Esophagus mucosa (tissue), 1 donor: ENCODE measurements at regions not wholly inside any gene's neighbourhood (a gene's known extent, or its start where the extent isn't known, plus 50 kb on each side); places are given as distances from the start of the nearest gene placed in this dataset.

ENCODE experiments used
- ATAC-seq: fragments of 200-7000 bp; cut with Tn5 transposase; one replicate; pipeline ENCODE4 v1.9.1; 2020
- donor health status: DM: yes; HTN: yes; CAD: no.

DNA sequence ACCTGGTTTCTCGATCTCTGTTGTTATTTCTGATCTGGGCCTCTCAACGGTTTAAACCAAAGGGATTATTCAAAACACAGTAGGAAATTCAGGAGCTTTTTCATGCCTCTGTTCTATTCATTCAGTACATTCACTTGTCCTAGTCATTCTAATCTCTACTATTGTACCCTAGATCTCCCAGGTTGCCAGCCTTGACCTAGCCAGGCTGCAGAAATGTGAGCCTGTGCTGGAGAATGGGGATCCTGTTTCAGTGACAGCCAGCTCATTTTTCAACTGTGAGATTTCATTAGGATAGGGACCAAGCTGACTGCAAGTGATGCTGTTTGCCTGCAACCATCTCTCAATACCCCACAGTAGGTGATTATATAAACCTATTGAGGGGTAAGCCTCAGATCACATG lies 186.2 kb downstream of the CMPK2 start:
- no peak for ATAC-seq

DNA sequence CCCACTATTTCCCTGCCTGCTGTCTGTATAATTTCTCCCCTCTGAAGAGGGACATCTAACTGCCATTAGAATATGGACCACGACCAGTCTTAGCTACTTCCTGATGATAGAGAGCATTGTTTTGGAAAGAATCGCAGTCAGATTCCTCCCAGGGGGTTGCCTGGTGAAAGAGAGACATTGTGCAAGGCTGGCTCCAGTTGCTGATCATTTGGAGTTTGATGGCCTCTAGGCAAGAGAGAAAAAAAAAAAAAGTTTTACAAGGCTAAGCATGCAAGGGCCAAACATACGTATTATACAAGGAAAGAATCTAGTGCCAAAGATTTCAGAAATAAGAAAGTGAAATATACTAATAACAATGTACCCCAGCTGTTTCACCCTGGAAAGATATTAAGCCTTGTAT lies 182.2 kb downstream of the CMPK2 start:
- ATAC-seq = no peak

DNA sequence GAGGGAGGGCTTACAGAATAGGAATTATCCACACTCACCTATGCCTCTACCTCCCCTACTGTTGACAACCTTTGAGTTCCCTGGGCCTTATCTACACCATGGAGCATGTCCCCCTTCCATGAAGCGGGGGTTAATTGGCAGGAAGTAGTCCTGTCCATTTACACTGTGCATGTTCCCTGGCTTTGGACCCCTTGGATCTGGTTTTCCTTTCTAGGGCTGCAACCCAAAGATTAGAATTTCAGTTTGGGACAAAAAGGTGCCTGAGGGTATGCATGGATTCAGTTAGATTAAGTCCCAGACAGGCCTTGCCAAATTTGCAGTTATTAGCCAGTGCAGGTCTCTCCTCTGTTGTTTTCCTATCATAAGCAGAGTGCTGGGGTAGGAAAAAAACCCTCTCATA lies 180.3 kb downstream of the CMPK2 start:
- no peak for ATAC-seq

DNA sequence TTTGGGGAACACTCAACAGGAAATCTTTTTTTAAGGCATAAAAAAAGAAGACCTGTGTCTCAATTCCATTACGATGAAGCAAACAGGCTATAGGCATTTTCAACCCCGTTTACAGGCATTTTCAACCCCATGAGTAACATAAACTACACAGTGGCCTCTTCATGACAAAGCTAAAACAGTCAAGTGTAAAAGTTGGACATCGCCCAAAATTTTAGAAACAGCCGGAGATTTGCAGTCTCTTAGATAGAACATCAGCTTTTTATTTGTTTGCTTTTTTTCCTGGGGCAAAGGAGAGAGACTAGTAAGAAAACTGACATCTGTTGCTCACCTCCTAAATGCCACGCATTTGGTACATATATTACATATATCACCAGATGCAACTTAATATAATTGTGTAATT lies 173.7 kb downstream of the CMPK2 start:
- ATAC-seq = no peak

DNA sequence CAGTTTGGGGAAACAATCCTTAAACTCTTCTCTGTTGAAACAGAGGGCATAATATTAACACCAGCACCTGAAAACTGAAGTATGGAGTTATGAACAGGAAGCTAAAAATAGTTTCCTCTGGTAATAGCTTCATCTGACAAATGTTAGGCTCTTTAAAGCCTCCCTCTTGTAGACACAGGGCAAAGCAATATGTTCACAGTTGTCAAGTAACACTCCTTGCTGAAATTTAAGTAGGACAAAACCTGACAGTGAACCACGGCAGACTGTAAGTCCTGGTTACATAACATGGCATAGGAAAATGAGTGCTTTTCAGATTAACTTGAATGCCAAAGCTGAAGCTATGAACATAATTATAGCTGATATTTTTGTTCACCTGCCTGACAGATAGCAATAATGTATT lies 172.9 kb downstream of the CMPK2 start:
- no peak for ATAC-seq

DNA sequence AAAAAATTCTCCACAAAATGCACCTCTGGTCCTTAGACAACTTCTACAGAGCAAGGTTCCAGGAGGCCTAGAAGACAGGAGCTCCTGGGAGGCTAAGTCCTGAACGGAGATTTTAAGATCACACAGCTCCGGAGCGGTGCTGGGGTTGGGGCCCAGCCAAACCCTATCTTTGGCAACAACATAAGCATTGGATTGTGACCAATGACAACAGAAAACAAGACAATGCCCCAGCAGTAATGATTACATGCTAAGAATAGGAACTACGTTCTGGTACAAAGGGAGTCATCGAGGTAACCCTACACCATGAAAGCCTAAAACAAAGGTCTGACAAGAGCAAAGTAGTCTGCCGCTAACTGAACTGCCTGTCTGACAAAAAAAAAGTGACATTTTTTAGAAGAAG lies 171.2 kb downstream of the CMPK2 start:
- ATAC-seq = no peak

DNA sequence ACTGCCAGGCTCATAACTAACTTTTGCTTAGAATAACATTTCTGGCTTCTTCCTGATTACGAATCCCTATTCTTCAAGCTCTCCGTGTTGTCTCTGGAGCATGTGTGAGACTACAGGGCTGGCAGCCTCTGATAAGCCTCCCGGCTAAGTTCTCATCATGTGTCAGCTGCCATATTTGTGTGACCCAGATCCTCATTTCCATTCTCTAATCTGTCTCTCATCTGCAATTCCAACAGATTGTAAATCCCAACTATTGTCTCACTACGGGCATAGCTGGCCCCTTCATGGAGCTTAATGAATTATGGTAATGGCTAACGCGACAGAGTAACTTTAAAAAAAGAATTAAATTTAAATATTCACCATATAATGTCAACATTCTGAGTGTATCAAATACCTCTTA lies 165.4 kb downstream of the CMPK2 start:
- no peak for ATAC-seq

DNA sequence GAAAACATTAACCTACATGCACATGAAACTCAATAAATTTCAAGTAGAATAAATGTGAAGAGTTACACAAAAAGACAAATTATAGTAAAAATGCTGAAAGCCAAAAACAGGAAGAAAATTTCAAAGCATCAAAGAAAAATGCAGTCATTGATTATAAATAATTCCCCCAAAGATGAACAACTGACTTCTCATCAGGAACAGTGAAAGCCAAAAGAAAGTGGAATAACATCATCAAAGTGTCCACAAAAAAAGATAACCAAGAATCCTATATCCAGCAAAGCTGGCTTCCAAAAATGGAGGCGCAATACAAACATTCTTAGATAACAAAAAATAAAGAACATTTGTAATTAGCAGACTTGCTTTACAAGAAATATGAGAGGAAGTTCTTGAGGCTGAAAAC lies 161.6 kb downstream of the CMPK2 start:
- no peak for ATAC-seq

DNA sequence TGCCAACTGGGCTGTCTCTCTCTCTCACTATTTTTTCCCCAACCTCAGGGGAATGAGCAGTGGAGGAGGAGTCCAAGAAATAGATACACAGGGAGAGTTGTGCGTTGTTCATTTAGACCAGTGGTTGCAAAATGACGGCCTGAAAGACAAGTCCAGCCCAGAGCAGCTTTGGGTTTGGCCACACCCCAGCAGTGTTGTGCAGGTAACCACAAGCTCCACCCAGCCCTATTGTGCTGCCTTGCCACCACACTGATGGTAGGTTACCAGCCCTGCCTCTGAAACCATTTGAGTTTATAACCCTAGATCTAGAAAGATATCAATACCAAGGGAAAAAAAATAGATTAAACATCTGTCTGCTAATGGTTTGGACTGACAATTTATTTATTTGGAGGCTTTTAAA lies 144.3 kb downstream of the CMPK2 start:
- no peak for ATAC-seq

DNA sequence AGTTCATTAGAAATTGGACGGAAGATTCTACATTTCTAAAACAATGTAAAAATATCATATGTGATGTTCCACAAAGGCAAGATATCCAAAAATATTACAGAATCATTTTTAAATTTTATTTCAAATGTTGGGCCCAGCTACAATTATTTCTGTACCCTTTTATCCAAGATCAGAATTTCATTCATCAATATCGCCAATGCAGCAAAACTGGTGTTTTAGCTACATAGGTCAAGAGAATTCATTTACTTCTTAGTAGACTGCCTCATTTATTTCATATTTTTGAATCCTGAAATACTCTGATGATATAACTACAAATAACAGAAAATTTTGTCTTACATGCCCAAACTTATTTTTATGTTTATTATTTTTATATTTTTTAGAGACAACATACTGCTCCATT lies 143.1 kb downstream of the CMPK2 start:
- no peak for ATAC-seq

DNA sequence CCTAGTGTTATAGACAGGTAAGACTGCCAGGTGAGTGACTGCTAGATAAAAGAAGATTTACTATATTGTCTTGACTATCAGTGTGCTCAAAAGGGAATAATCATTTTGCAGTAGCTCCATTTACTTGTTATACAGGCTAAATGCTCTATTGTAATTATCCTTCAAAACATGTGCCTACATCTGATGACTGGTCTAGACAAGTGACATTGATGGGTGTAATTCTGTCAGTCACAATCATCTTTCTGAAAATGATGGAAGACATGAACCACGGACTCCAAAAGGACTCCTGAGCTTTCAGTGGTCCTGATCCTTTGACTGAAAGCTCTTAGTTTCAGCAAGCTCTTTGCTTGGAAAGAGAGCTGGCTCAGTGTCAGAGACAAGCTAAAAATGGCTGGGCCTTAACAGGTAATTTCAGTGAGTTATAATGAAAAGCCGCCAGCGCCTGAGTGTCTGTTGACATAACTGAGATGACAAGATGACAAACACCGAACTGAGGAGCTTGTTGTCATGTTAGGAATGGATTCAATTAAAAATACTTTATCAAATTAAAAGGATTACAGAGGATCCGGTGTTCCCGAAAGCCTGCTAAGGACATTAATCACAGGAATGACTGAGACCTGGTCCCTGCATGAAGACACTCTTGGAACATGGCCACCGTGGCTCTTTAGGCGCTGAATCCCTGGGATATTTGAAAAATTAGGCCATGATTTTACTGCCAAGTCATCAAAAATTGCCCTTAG lies 141.7 kb downstream of the CMPK2 start:
- ATAC-seq = no peak

DNA sequence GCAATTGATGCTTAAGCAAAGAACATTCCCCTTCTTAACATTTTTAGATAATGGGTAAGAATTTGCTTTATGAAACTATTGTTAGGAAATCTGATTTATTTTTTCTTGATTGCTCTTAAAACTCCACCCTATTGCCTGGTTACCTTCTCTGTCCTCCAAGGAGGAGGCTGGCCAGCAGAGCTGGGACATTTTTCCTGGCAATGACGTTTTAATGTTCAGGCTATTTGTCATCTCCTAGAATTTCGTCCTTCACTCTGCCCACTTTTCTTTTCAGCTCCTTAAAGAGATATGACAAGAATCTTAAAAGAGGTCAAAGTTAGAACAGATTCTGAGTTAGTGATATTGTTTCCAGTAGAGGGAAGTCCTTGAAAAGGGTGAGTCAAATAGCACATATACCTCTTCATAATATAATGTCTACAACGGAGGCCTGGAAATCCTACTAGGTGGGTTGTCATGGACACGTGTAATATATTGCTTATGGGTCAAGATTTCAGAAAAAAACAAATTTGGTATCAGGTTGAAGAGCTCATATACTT lies 141.0 kb downstream of the CMPK2 start:
- no peak for ATAC-seq

DNA sequence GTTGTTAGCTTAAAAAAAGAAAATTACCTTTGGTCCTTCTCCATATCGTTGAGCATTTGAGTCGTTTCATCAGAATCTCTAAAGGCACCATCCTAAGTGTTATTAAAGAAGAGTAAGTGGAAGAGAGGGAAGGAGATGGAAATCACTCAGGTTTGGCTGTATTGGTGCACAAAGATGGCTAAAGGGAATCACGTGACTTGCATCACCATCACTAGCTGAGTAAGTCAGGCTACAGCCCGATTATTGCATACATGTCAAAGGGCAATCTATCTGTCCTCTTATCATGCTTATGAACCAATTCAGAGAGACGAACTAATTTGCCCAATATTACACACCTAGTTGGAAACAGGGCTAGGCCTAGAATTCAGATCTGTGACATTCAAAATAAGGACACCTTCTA lies 137.6 kb downstream of the CMPK2 start:
- ATAC-seq = no peak

DNA sequence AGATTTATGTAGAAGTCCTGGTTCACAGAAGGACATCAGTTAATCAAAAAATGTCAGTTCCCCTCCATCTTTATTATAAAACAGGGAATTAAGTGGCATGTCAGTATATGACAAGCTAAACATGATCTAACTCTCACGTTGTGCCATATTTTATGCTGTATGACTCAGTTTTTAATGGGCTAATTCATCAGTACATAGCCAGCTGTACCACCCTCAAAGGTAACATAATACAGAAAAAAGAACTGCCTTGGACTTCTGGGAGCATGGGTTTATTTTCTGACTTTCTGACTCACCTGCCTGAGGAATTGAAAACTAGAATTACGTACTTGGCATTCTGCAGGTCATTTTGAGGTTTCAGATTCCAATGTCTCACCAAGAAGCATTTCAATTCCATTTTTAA lies 135.7 kb downstream of the CMPK2 start:
- ATAC-seq = no peak

DNA sequence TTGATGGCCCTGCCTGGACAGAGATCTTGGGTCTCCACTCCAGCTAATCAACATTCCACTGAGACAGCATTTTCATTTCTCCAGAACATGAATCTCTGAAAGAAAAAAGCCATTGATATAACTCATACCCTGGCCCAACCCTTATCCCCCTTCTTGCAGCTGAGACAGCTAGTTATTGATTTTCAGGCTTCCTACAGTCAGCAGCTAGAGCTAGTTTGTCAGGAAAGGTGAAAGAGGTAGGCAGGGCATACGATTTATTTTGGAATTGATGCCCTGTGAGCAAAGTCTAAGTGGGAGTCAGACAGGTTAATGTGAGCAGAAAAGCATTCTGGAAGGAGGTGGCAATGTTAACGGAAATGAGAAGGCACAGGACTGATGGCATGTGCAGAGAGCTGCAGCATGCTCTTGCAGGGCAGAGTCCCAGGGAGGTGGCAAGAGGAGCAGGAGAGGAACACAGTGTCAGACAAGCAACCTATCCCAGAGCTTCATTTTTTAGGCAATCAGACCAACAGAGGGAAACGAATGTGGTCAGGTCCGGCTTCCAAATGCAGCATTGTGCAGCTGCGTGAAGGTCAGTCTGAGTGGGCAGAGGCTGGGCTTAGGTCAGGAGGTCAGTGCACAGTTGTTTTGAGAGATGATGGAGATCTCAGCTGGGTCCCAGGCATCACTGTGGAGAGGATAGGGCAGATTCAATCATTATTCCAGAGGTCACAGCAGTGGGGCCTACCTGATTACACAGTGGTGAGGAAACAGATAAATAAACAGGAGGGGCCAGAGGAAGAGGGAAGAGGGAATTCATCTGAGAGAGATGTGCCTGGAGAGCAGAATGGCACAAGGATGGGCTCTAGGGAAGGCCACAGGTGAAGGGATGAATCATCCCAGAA lies 134.8 kb downstream of the CMPK2 start:
- no peak for ATAC-seq

DNA sequence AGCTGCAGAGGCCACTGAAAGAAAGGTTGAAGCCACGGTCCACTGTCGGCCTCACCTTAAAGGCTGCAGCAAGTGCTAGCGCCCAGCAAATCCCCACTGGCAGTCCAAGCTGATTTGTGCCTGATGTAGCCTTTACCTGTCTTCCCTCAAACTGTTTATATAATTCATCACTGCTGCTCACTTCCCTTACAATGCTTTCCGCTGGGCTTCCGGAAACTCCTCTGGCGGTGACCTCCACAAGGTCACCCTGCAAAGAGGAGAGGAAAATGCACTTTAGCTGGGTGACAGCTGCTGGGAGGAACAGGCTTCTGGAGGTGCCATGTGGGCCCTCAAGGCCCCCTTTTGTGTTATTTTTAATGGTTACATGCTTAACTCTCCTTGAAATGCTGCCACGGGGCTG lies 126.2 kb downstream of the CMPK2 start:
- ATAC-seq = no peak

DNA sequence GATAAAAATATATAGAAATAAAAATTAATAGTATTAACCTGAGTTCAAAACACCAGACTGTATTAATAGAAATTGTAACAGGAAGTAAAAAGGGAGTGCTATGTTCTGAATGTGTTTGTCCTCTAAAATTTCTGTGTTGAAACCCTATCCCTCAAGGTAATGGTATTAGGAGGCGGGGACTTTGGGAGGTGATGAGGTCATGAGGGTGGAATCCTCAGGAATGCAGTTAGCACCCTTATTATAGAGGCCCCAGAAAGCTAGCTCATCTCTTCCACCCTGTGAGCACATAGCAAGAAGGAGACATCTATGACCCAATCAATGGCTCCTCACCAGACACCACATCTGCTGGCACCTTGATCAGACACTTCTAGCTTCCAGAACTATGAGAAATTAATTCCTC lies 124.5 kb downstream of the CMPK2 start:
- no peak for ATAC-seq

DNA sequence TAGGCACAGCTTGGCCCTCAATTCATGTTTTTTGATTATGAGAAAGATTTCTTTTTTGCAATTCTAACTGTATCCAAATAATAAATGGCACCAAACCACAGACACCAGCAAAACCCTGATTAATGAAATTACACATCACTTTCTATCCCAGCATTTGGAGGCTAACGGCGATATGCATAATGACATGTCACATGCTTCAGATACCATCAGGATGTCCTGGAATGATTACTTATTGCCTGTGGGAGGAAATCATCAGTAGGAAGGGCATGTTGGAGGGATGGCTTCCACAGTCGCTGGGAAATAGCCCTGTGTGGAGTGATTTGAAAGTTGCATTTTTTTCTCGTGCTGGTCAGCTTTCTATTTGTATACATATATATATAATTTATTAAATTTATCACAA lies 121.7 kb downstream of the CMPK2 start:
- ATAC-seq = no peak

DNA sequence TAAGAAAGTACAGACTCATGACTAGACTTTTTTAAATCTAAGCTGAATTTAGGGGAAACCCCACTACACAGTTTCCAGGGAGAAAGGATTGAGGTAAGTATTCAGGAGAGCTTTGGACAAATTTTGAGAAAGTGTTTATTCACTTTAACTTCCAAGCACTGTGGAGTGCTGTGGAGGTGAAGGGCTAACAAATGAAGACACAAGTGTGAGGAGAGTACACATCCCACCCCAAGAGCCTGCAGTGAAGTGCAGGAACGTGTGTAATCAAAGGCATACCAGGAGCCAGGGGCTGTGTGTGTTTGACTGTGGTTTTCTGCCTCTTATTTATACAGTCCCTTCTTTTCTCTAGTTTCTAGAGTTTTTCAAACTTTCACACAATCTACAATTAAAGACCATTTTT lies 118.3 kb downstream of the CMPK2 start:
- no peak for ATAC-seq

DNA sequence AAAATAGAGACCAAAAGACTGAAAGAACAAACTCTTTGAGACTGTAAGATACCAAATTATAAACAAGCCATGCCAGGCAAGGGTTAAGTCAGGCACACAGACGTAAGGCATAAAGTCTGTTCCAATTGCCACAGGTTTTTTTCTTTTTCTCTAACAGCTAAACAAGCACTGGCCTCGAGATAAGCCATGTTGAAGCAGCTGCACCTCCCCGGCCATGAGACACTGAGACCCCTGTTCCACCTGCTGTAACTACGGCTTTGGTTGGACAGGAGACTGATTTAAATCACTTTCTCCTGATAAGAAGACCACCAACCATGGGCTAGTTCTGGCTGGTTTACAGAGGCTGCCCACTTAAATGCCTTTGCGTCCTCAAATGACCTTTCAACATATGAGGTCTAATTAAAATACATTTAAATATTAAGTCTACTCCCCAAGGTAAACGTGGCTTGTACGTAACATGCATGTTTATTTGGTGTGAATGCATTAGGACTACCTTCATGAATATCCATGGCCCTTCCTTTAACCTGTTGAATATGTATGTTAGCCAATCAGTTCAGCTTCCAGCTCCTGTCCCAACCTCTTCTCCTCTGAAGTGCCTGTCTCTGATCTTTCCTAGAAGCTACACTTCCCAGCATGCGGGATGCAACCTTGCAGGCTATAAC lies 117.2 kb downstream of the CMPK2 start:
- ATAC-seq = no peak

DNA sequence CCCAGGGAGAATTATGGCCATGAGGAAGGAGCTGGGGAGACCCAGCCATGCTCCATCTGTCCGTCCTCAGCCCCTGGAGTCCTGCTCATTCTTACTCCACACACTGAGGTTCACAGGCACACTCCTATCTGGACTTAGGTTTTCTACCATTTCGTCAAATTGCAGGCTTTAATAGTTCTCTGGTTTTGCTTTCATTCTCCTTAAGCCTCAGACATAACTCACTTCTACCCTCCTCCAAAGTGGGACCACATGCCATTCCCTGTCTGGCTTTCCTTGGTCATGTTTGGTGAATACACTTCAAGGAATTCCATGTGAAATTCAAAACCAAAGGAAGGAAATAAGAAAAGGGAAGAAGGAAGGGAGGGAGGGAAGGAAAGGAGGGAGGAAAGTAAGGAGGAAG lies 115.7 kb downstream of the CMPK2 start:
- ATAC-seq = no peak

DNA sequence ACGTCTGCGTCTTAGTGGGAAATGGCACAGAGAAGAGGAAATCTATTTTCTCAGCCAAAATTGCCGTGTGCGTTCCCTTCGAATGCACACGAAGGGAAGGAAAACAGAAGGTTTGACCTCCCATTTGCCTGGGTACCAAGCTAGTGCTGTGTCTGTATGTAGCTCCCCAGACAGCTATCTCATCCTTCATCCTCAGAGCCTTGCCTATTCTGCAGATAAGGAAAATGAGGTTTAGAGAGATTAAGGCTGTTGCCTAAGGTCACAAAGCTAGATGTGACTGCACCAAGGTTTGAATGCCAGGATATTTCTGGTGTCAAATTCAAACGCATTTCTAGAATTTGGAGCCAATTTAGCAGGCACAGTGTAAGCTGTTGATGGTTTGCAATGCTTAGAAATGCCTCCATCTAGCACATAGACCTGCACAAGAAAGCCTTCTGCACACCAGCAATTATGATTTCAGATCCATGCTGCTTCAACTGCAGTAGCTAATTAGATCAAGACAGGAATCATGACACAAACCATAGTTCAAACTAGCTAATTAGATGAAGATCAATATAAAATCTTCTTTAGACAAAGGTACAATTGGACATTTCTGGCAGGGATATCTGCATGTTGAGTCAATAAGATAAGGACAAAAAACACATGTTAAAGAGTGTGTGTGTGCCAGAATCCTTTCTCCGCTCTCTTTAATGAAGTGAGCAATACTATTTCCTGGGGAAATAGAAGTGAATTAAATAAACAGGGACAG lies 115.1 kb downstream of the CMPK2 start:
- no peak for ATAC-seq

DNA sequence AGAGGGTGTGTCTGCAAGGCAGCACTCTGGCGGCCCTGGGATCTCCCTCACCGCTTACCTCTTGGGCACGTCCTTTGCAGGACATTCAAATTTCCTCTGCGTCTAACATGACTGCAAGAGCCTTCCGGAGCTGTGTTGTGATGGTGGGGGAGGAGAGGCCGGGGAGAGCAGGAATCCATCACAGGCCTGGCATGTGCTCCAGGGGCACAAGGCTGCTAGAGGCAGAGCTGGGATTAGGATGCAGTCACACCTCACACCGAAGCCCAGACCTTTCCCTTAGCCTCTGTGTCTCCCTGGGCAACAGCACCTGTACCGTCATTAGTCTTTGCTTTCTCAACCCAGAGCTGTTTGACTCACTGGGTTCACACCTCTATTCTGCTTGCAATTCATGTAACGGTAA lies 111.3 kb downstream of the CMPK2 start:
- ATAC-seq = no peak
